Posterior cingulate gyrus (tissue), 11 donors: ENCODE measurements at regions not wholly inside any gene's neighbourhood (a gene's known extent, or its start where the extent isn't known, plus 50 kb on each side); places are given as distances from the start of the nearest gene placed in this dataset.
A peak's percentile ranks its signal among the peaks of the same experiment; 100 is the strongest.
"Not testable (repeated sequence)": the region's sequence is repeated elsewhere in the genome, so short reads cannot be mapped to it uniquely, and the experiment has no call there.

Experiments
- DNase-seq, 10 donors: peaks; one replicate each; pipeline versions ENCODE4 v3.0.0 to v3.0.0-alpha.2; 2020 to 2021; ENCODE audit warnings: mixed read lengths in 3 of 10
- intact Hi-C: fragments of 100-400 bp; cut with DNase I; formaldehyde crosslinking; loops from one replicate; pipeline ENCODE4 v1.15.1; 2023

- no peak for DNase-seq
- intact Hi-C loops: no loop called here
These were observed 160.3 kb downstream of the CXXC4 start for GRCh38 chr4:104334410-104334809.

- no peak for DNase-seq
- intact Hi-C loops: no loop called here
These were observed 164.4 kb downstream of the CXXC4 start for GRCh38 chr4:104330125-104330905.

- peak in 1 of 10 donors; percentile 52 for DNase-seq
- intact Hi-C loops: not testable (repeated sequence)
These were observed 167.6 kb downstream of the CXXC4 start for GRCh38 chr4:104326991-104327694.

- no peak for DNase-seq
- intact Hi-C loops: loop anchor here (10.0 kb wide), 1 partner anchor 92 kb away; no protein-coding TSS in a partner anchor
These were observed 192.0 kb downstream of the CXXC4 start for GRCh38 chr4:104302731-104303130.

GRCh38 chr4:104294811-104295210 is 199.9 kb downstream of the CXXC4 start:
- no peak for DNase-seq
- intact Hi-C loops: no loop called here

- DNase-seq: no peak
- intact Hi-C loops: no loop called here
These were observed 207.8 kb downstream of the CXXC4 start for GRCh38 chr4:104286867-104287266.

GRCh38 chr4:104283303-104283702 is 211.4 kb downstream of the CXXC4 start:
- intact Hi-C loops: no loop called here
- DNase-seq: no peak

- intact Hi-C loops: no loop called here
- DNase-seq: no peak
These were observed 214.9 kb downstream of the CXXC4 start for GRCh38 chr4:104279744-104280143.

- intact Hi-C loops: no loop called here
- no peak for DNase-seq
These were observed 221.7 kb downstream of the CXXC4 start for GRCh38 chr4:104272966-104273365.

- intact Hi-C loops, DNase-seq: not testable (repeated sequence)
These were observed 225.1 kb downstream of the CXXC4 start for GRCh38 chr4:104269603-104270002.

- intact Hi-C loops: no loop called here
- DNase-seq: no peak
These were observed 231.6 kb downstream of the CXXC4 start for GRCh38 chr4:104263100-104263499.

GRCh38 chr4:104262678-104263077 is 232.0 kb downstream of the CXXC4 start:
- intact Hi-C loops: no loop called here

GRCh38 chr4:104248726-104249125 is 246.0 kb downstream of the CXXC4 start:
- peak in 3 of 10 donors; percentile 24 to 57 (median 43) for DNase-seq

More at GRCh38 chr4:104262678-104263077, 232.0 kb downstream of the CXXC4 start:
- no peak for DNase-seq

GRCh38 chr4:104235967-104236366 is 258.7 kb downstream of the CXXC4 start:
- no peak for DNase-seq
- intact Hi-C loops: no loop called here

More at GRCh38 chr4:104248726-104249125, 246.0 kb downstream of the CXXC4 start:
- intact Hi-C loops: no loop called here

- DNase-seq: no peak
- intact Hi-C loops: no loop called here
These were observed 277.2 kb downstream of the CXXC4 start for GRCh38 chr4:104217526-104217925.

GRCh38 chr4:104211657-104212056 is 283.0 kb downstream of the CXXC4 start:
- no peak for DNase-seq
- intact Hi-C loops: no loop called here

- intact Hi-C loops: no loop called here
- DNase-seq: no peak
These were observed 284.3 kb downstream of the CXXC4 start for GRCh38 chr4:104210420-104210819.

GRCh38 chr4:104206784-104207183 is 287.9 kb downstream of the CXXC4 start:
- DNase-seq: no peak
- intact Hi-C loops: no loop called here

- no peak for DNase-seq
These were observed 289.6 kb downstream of the CXXC4 start for GRCh38 chr4:104205116-104205515.

GRCh38 chr4:104188301-104188700 is 306.4 kb downstream of the CXXC4 start:
- DNase-seq: no peak
- intact Hi-C loops: no loop called here

More at GRCh38 chr4:104205116-104205515, 289.6 kb downstream of the CXXC4 start:
- intact Hi-C loops: no loop called here

GRCh38 chr4:104169437-104169836 is 325.3 kb downstream of the CXXC4 start:
- no peak for DNase-seq
- intact Hi-C loops: no loop called here

- intact Hi-C loops: no loop called here
- no peak for DNase-seq
These were observed 327.9 kb downstream of the CXXC4 start for GRCh38 chr4:104166749-104167148.
